ENCODE measurements at regions not wholly inside any gene's neighbourhood (a gene's known extent, or its start where the extent isn't known, plus 50 kb on each side); places are given as distances from the start of the nearest gene placed in this dataset.

GRCh38 chr12:63228853-63229252 lies 77.9 kb upstream of the AVPR1A start:
- TF ChIP-seq CTCF (IDR thresholded peaks at IDR 0.05) (no peak), POLR2A (IDR thresholded peaks at IDR 0.05; ENCODE audit: low read depth) (no peak), POLR2AphosphoS5 (IDR thresholded peaks at IDR 0.05) (no peak), EP300 (IDR thresholded peaks at IDR 0.05) (no peak)
